ENCODE measurements at regions not wholly inside any gene's neighbourhood (a gene's known extent, or its start where the extent isn't known, plus 50 kb on each side); places are given as distances from the start of the nearest gene placed in this dataset.
"Not testable (repeated sequence)": the region's sequence is repeated elsewhere in the genome, so short reads cannot be mapped to it uniquely, and the experiment has no call there.

DNA sequence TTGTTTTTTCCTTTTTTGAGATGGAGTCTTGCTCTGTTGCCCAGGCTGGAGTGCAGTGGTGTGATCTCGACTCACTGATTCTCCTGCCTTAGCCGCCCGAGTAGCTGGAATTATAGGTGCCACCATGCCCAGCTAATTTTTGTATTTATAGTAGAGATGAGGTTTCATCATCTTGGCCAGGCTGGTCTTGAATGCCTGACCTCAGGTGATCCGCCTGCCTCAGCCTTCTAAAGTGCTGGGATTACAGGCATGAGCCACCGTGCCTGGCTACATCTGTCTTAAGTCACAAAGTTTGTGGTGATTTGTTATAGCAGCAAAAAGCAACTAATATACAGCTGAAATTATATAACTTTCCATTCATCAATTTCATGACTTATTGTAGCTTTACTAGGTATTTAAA is 198.2 kb downstream of the JCAD start:
- TF ChIP-seq, protein P1, sequence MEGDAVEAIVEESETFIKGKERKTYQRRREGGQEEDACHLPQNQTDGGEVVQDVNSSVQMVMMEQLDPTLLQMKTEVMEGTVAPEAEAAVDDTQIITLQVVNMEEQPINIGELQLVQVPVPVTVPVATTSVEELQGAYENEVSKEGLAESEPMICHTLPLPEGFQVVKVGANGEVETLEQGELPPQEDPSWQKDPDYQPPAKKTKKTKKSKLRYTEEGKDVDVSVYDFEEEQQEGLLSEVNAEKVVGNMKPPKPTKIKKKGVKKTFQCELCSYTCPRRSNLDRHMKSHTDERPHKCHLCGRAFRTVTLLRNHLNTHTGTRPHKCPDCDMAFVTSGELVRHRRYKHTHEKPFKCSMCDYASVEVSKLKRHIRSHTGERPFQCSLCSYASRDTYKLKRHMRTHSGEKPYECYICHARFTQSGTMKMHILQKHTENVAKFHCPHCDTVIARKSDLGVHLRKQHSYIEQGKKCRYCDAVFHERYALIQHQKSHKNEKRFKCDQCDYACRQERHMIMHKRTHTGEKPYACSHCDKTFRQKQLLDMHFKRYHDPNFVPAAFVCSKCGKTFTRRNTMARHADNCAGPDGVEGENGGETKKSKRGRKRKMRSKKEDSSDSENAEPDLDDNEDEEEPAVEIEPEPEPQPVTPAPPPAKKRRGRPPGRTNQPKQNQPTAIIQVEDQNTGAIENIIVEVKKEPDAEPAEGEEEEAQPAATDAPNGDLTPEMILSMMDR (IDR thresholded peaks at IDR 0.05) = not testable (repeated sequence)
- TF ChIP-seq POLR2A (IDR thresholded peaks at IDR 0.05) = not testable (repeated sequence)

Measured in thyroid gland (tissue), 4 donors.